ENCODE measurements at regions not wholly inside any gene's neighbourhood (a gene's known extent, or its start where the extent isn't known, plus 50 kb on each side); places are given as distances from the start of the nearest gene placed in this dataset.

GRCh38 chr20:5481872-5482271, 128.9 kb downstream of the GPCPD1 start:
- TF ChIP-seq CTCF (IDR thresholded peaks at IDR 0.05) (no peak), POLR2A (IDR thresholded peaks at IDR 0.05) (no peak)

All from Peyer's patch (tissue), 4 donors.